Thyroid gland (tissue), 4 donors: ENCODE measurements at regions not wholly inside any gene's neighbourhood (a gene's known extent, or its start where the extent isn't known, plus 50 kb on each side); places are given as distances from the start of the nearest gene placed in this dataset.

Experiments used
- DNase-seq, 2 donors: peaks; one replicate each; pipeline ENCODE4 v3.0.0-alpha.2; 2019
- H3K27ac ChIP-seq, 3 donors: fragments of 200-600 bp; sonication (generic); 1 replicate in 2 of 3; 2 replicates in 1 of 3; pipeline ENCODE4 v1.5.1; 2016 to 2019; ENCODE audit warnings: mild to moderate bottlenecking in 1 of 3, moderate library complexity in 1 of 3
- H3K27me3 ChIP-seq: fragments of 200-600 bp; sonication (generic); one replicate; pipeline ENCODE4 v1.5.1; 2019
- H3K36me3 ChIP-seq, 2 donors: fragments of 200-600 bp; sonication (generic); one replicate each; pipeline ENCODE4 v1.5.1; 2016 to 2019
- H3K4me1 ChIP-seq, 2 donors: fragments of 200-600 bp; sonication (generic); one replicate each; pipeline ENCODE4 v1.5.1; 2017 to 2019
- H3K4me3 ChIP-seq, 3 donors: fragments of 200-600 bp; sonication (generic); replicated peaks in 1 of 3; 1 replicate in 2 of 3; 2 replicates in 1 of 3; pipeline ENCODE4 v1.5.1; 2016; ENCODE audit warnings: mild to moderate bottlenecking in 1 of 3
- H3K9me3 ChIP-seq: fragments of 200-600 bp; sonication (generic); one replicate; pipeline ENCODE4 v1.5.1; 2017
- CTCF ChIP-seq, 6 experiments: fragments of 200-600 bp in 3 of 6; fragments of 450-650 bp in 3 of 6; sonication (generic) in 3 of 6; IDR thresholded peaks; one replicate each; pipeline ENCODE4 v1.5.1; 2016 to 2019; ENCODE audit warnings: antibody characterized with exemption in 6 of 6, mild to moderate bottlenecking in 2 of 6, inconsistent platforms in 1 of 6, moderate library complexity in 1 of 6
- POLR2A ChIP-seq, 2 donors: fragments of 450-650 bp; IDR thresholded peaks; one replicate each; pipeline ENCODE4 v1.6.1; 2017; ENCODE audit warnings: antibody characterized with exemption in 2 of 2, mild to moderate bottlenecking in 2 of 2, moderate library complexity in 1 of 2
- WGBS, 2 donors: methylation state at CpG; one replicate each; pipeline ENCODE4 v1.1.5; 2017; 5-methylcytosine and 5-hydroxymethylcytosine counted together
- intact Hi-C: fragments of 100-400 bp; cut with DNase I; formaldehyde crosslinking; loops from one replicate; pipeline ENCODE4 v1.15.1; 2023

- H3K4me3 ChIP-seq, result no peak overlapping the region
- no peak overlapping the region for H3K27ac ChIP-seq
- H3K27me3 ChIP-seq, result no peaks in the 10 kb centered on the region
- DNase-seq, result no peak
- no peaks in the 10 kb centered on the region for H3K36me3 ChIP-seq
- H3K9me3 ChIP-seq, result no peaks in the 10 kb centered on the region
- intact Hi-C loops, result no loop called here
- H3K4me1 ChIP-seq, result no peaks in the 10 kb centered on the region
- TF ChIP-seq POLR2A (IDR thresholded peaks at IDR 0.05), result no peak
- TF ChIP-seq CTCF (IDR thresholded peaks at IDR 0.05), result no peak
- WGBS, 2 donors, result 69 to 78% methylated on average over 1 of the region's 1 CpG
Observed at GRCh38 chr4:14249226-14249625, 621.7 kb upstream of the BOD1L1 start.

- intact Hi-C loops, result no loop called here
- TF ChIP-seq POLR2A (IDR thresholded peaks at IDR 0.05), result no peak
- TF ChIP-seq CTCF (IDR thresholded peaks at IDR 0.05), result peak in 1 of 6 experiments; percentile 40
- DNase-seq, result peak; percentile 3 to 13
- 78 to 86% methylated on average over 4 of the region's 4 CpGs for WGBS, 2 donors
- H3K4me3 ChIP-seq, result no peak overlapping the region
- no peaks in the 10 kb centered on the region for H3K9me3 ChIP-seq
- no peak overlapping the region for H3K27ac ChIP-seq
- no peaks in the 10 kb centered on the region for H3K36me3 ChIP-seq
- H3K4me1 ChIP-seq, result no peaks in the 10 kb centered on the region
- H3K27me3 ChIP-seq, result no peaks in the 10 kb centered on the region
Observed at GRCh38 chr4:14254252-14254651, 626.7 kb upstream of the BOD1L1 start.

GRCh38 chr4:14254926-14255325 is 627.4 kb upstream of the BOD1L1 start:
- intact Hi-C loops, result no loop called here
- TF ChIP-seq POLR2A (IDR thresholded peaks at IDR 0.05) (no peak), CTCF (IDR thresholded peaks at IDR 0.05) (no peak)
- no peaks in the 10 kb centered on the region for H3K9me3 ChIP-seq
- WGBS, 2 donors, result 78 to 89% methylated on average over 1 of the region's 1 CpG
- no peaks in the 10 kb centered on the region for H3K27me3 ChIP-seq
- no peak for DNase-seq
- no peak overlapping the region for H3K4me3 ChIP-seq
- H3K27ac ChIP-seq, result no peak overlapping the region
- no peaks in the 10 kb centered on the region for H3K36me3 ChIP-seq
- H3K4me1 ChIP-seq, result no peaks in the 10 kb centered on the region

GRCh38 chr4:14257903-14258302 is 630.4 kb upstream of the BOD1L1 start:
- Histone ChIP-seq H3K36me3 (no peaks in the 10 kb centered on the region), H3K4me1 (no peaks in the 10 kb centered on the region), H3K27ac (no peak overlapping the region), H3K4me3 (no peak overlapping the region), H3K9me3 (no peaks in the 10 kb centered on the region), H3K27me3 (no peaks in the 10 kb centered on the region)
- intact Hi-C loops, result no loop called here
- DNase-seq, result no peak
- TF ChIP-seq CTCF (IDR thresholded peaks at IDR 0.05), result no peak
- no peak for TF ChIP-seq POLR2A (IDR thresholded peaks at IDR 0.05)
- 76 to 78% methylated on average over 1 of the region's 1 CpG for WGBS, 2 donors

- WGBS, 2 donors, result 82 to 83% methylated on average over 4 of the region's 4 CpGs
- no peaks in the 10 kb centered on the region for H3K4me1 ChIP-seq
- intact Hi-C loops, result no loop called here
- no peaks in the 10 kb centered on the region for H3K9me3 ChIP-seq
- DNase-seq, result no peak
- H3K36me3 ChIP-seq, result no peaks in the 10 kb centered on the region
- no peak for TF ChIP-seq POLR2A (IDR thresholded peaks at IDR 0.05)
- no peak for TF ChIP-seq CTCF (IDR thresholded peaks at IDR 0.05)
- no peak overlapping the region for H3K4me3 ChIP-seq
- no peak overlapping the region for H3K27ac ChIP-seq
- H3K27me3 ChIP-seq, result no peaks in the 10 kb centered on the region
Observed at GRCh38 chr4:14259936-14260335, 632.4 kb upstream of the BOD1L1 start.
